IMR-90 (cell line): ENCODE measurements at regions not wholly inside any gene's neighbourhood (a gene's known extent, or its start where the extent isn't known, plus 50 kb on each side); places are given as distances from the start of the nearest gene placed in this dataset.

Source experiments
- ATAC-seq: fragments of 200-7000 bp; cut with Tn5 transposase; 2 replicates; pipeline ENCODE4 v1.9.1; 2020; ENCODE audit warnings: low read depth, mild to moderate bottlenecking, moderate library complexity
- BruUV-seq: library from RNA; stranded (reverse); fragments of 400-500 nt; replicated peaks from 2 replicates; lab custom pipeline; 2021; lab: Mats Ljungman, UMichigan
- CTCF ChIA-PET: fragments of 300-600 bp; formaldehyde crosslinking; extraction: SDS; loops from one replicate; lab custom pipeline; 2021; ENCODE audit warnings: antibody characterized with exemption; lab: Yijun Ruan, JAX
- POLR2A ChIA-PET: fragments of 300-600 bp; sonication (Branson Sonifier 250); formaldehyde crosslinking; loops from one replicate; lab custom pipeline; 2022; ENCODE audit warnings: antibody characterized with exemption; ENCODE audit not compliant: unreplicated experiment; lab: Charles Lee
- DNase-seq: peaks from one replicate; pipeline ENCODE4 v3.0.0; 2013
- H2AFZ ChIP-seq: replicated peaks from 2 replicates; pipeline ENCODE3; 2013; ENCODE audit warnings: low read length, mild to moderate bottlenecking; ENCODE audit not compliant: poor library complexity
- H2AK5ac ChIP-seq: 2 replicates; pipeline ENCODE4 v1.6.1; 2013; ENCODE audit warnings: low read depth, low read length, inconsistent platforms
- H2AK9ac ChIP-seq: replicated peaks from 2 replicates; pipeline ENCODE3; 2013; ENCODE audit warnings: mild to moderate bottlenecking, low read depth, low read length, moderate library complexity; ENCODE audit not compliant: poor library complexity
- H2BK120ac ChIP-seq: 2 replicates; pipeline ENCODE4 v1.6.1; 2013; ENCODE audit warnings: low read depth, low read length, inconsistent platforms
- H2BK15ac ChIP-seq: 3 replicates; pipeline ENCODE4 v1.6.1; 2013; ENCODE audit warnings: low read depth, low read length, inconsistent platforms
- H2BK20ac ChIP-seq: 2 replicates; pipeline ENCODE4 v1.6.1; 2013; ENCODE audit warnings: low read depth, mild to moderate bottlenecking, inconsistent platforms, low read length, moderate library complexity
- H2BK5ac ChIP-seq: 2 replicates; pipeline ENCODE4 v1.6.1; 2013; ENCODE audit warnings: mild to moderate bottlenecking, low read depth, low read length, inconsistent platforms; ENCODE audit not compliant: poor library complexity, severe bottlenecking
- H3K14ac ChIP-seq: replicated peaks from 2 replicates; pipeline ENCODE4 v1.6.1; 2013; ENCODE audit warnings: low read depth, low read length, inconsistent platforms
- H3K18ac ChIP-seq: 2 replicates; pipeline ENCODE4 v1.6.1; 2013; ENCODE audit warnings: low read depth, low read length, control low read depth
- H3K23ac ChIP-seq: 2 replicates; pipeline ENCODE4 v1.6.1; 2013; ENCODE audit warnings: low read depth, low read length, inconsistent platforms
- H3K27ac ChIP-seq: 2 replicates; pipeline ENCODE4 v1.5.1; 2013; ENCODE audit warnings: mild to moderate bottlenecking, control low read depth, low read length; ENCODE audit not compliant: insufficient read depth
- H3K27me3 ChIP-seq: 2 replicates; pipeline ENCODE4 v1.6.1; 2013; ENCODE audit warnings: low read length; ENCODE audit not compliant: control insufficient read depth, insufficient read depth
- H3K36me3 ChIP-seq: 2 replicates; pipeline ENCODE4 v1.6.1; 2013; ENCODE audit warnings: low read length, mixed read lengths; ENCODE audit not compliant: control insufficient read depth, insufficient read depth
- H3K4ac ChIP-seq: 2 replicates; pipeline ENCODE4 v1.6.1; 2013; ENCODE audit warnings: low read depth, low read length, inconsistent platforms
- H3K4me1 ChIP-seq: 2 replicates; pipeline ENCODE4 v1.6.1; 2013; ENCODE audit warnings: low read length, mixed read lengths; ENCODE audit not compliant: control insufficient read depth, insufficient read depth
- H3K4me2 ChIP-seq: 2 replicates; pipeline ENCODE4 v1.6.1; 2013; ENCODE audit warnings: low read depth, mild to moderate bottlenecking, control low read depth, low read length, moderate library complexity
- H3K4me3 ChIP-seq: 2 replicates; pipeline ENCODE4 v1.5.1; 2013; ENCODE audit warnings: low read depth, mild to moderate bottlenecking, control low read depth, low read length, moderate library complexity; ENCODE audit not compliant: insufficient read depth
- H3K56ac ChIP-seq: 2 replicates; pipeline ENCODE4 v1.6.1; 2013; ENCODE audit warnings: low read length, inconsistent platforms; ENCODE audit not compliant: insufficient read depth; ENCODE audit errors: extremely low read depth
- H3K79me1 ChIP-seq, 2 experiments: 2 replicates each; pipeline ENCODE4 v1.6.1; 2013; ENCODE audit warnings: low read length in 2 of 2, inconsistent platforms in 1 of 2, low read depth in 1 of 2
- H3K9ac ChIP-seq: 2 replicates; pipeline ENCODE4 v1.6.1; 2013; ENCODE audit warnings: low read depth, low read length, control low read depth
- H3K9me1 ChIP-seq: 2 replicates; pipeline ENCODE4 v1.6.1; 2013; ENCODE audit warnings: low read length, inconsistent platforms; ENCODE audit not compliant: insufficient read depth
- H3K9me3 ChIP-seq: 2 replicates; pipeline ENCODE4 v1.6.1; 2013; ENCODE audit warnings: low read length; ENCODE audit not compliant: control insufficient read depth, insufficient read depth
- H4K20me1 ChIP-seq: 2 replicates; pipeline ENCODE4 v1.6.1; 2013; ENCODE audit warnings: low read length, inconsistent platforms; ENCODE audit not compliant: insufficient read depth
- H4K5ac ChIP-seq: 2 replicates; pipeline ENCODE4 v1.6.1; 2013; ENCODE audit warnings: mild to moderate bottlenecking, low read depth, low read length, control low read depth
- H4K8ac ChIP-seq, 2 experiments: 2 replicates each; pipeline ENCODE4 v1.6.1; 2013; ENCODE audit warnings: low read depth in 2 of 2, low read length in 2 of 2, control low read depth in 1 of 2, inconsistent platforms in 1 of 2
- H4K91ac ChIP-seq: 2 replicates; pipeline ENCODE4 v1.6.1; 2013; ENCODE audit warnings: low read depth, low read length, inconsistent platforms; ENCODE audit not compliant: insufficient read depth
- BHLHE40 ChIP-seq: fragments of 150-350 bp; IDR thresholded peaks from 2 replicates; pipeline ENCODE4 v1.6.1; 2016; ENCODE audit warnings: mild to moderate bottlenecking, low read depth, low read length
- CEBPB ChIP-seq: IDR thresholded peaks from 2 replicates; pipeline ENCODE4 v1.6.1; 2012; ENCODE audit warnings: low read depth, low read length, improper control_type of control experiment
- CHD1 ChIP-seq: IDR thresholded peaks from 2 replicates; pipeline ENCODE4 v1.6.1; 2012; ENCODE audit warnings: low read depth, low read length, improper control_type of control experiment
- CTCF ChIP-seq: conservative IDR thresholded peaks from 2 replicates; pipeline ENCODE4 v1.5.1; 2012; ENCODE audit warnings: mild to moderate bottlenecking, low read depth, low read length, improper control_type of control experiment
- ELK1 ChIP-seq: fragments of 150-350 bp; IDR thresholded peaks from 2 replicates; pipeline ENCODE4 v1.6.1; 2016; ENCODE audit warnings: low read depth, mild to moderate bottlenecking, low read length, moderate library complexity, borderline replicate concordance
- FOS ChIP-seq: fragments of 150-350 bp; IDR thresholded peaks from 2 replicates; pipeline ENCODE4 v1.6.1; 2016; ENCODE audit warnings: low read depth, low read length
- MAFK ChIP-seq: IDR thresholded peaks from 2 replicates; pipeline ENCODE4 v1.6.1; 2012; ENCODE audit warnings: low read depth, low read length, improper control_type of control experiment
- MAZ ChIP-seq: IDR thresholded peaks from 2 replicates; pipeline ENCODE4 v1.6.1; 2012; ENCODE audit warnings: low read depth, mild to moderate bottlenecking, low read length, improper control_type of control experiment, moderate library complexity, borderline replicate concordance
- MXI1 ChIP-seq: IDR thresholded peaks from 2 replicates; pipeline ENCODE4 v1.6.1; 2012; ENCODE audit warnings: low read depth, mild to moderate bottlenecking, low read length, moderate library complexity, borderline replicate concordance
- NFE2L2 ChIP-seq: fragments of 150-350 bp; IDR thresholded peaks from 2 replicates; pipeline ENCODE4 v1.6.1; 2016; ENCODE audit warnings: low read depth, mild to moderate bottlenecking, low read length
- POLR2A ChIP-seq: IDR thresholded peaks from 2 replicates; pipeline ENCODE4 v1.6.1; 2012; ENCODE audit warnings: mild to moderate bottlenecking, low read depth, low read length
- RAD21 ChIP-seq: IDR thresholded peaks from 2 replicates; pipeline ENCODE4 v1.6.1; 2012; ENCODE audit warnings: low read length, improper control_type of control experiment
- RCOR1 ChIP-seq: IDR thresholded peaks from 2 replicates; pipeline ENCODE4 v1.6.1; 2012; ENCODE audit warnings: mild to moderate bottlenecking, low read length, improper control_type of control experiment; ENCODE audit not compliant: insufficient replicate concordance
- RFX5 ChIP-seq: IDR thresholded peaks from 2 replicates; pipeline ENCODE4 v1.8.0; 2012; ENCODE audit warnings: low read depth, mild to moderate bottlenecking, low read length, moderate library complexity
- SMC3 ChIP-seq: fragments of 150-350 bp; IDR thresholded peaks from 2 replicates; pipeline ENCODE4 v1.6.1; 2016; ENCODE audit warnings: low read depth, mild to moderate bottlenecking, antibody characterized with exemption, low read length, moderate library complexity
- USF2 ChIP-seq: fragments of 150-350 bp; IDR thresholded peaks from 2 replicates; pipeline ENCODE4 v1.6.1; 2017; ENCODE audit warnings: mild to moderate bottlenecking, antibody characterized with exemption, low read length, low read depth
- WGBS, 2 experiments: methylation state at CpG; one replicate each; pipeline versions ENCODE4 v1.1.5 to v1.1.7; 2013; ENCODE audit warnings: missing lambda C conversion rate in 2 of 2; ENCODE audit not compliant: insufficient read length in 1 of 2; ENCODE audit errors: extremely low coverage in 2 of 2; 5-methylcytosine and 5-hydroxymethylcytosine counted together
- dilution Hi-C: fragments of 300-500 bp; cut with HindIII; formaldehyde crosslinking; loops from one replicate; pipeline ENCODE4 v1.14.3; 2018; ENCODE audit warnings: low sequenced_read_pairs; ENCODE audit not compliant: unreplicated experiment
- in situ Hi-C: fragments of 300-500 bp; cut with MboI; formaldehyde crosslinking; loops from 3 replicates; pipeline ENCODE4 v1.14.3; 2019; ENCODE audit warnings: low sequenced_read_pairs, inconsistent platforms, mixed read lengths
- intact Hi-C: fragments of 100-400 bp; cut with micrococcal nuclease; formaldehyde crosslinking; loops from 2 replicates; pipeline ENCODE4 v1.10.0; 2022

- H3K23ac ChIP-seq, result no peak overlapping the region
Observed at GRCh38 chr1:208544794-208545193, 300.6 kb upstream of the PLXNA2 start.

More at GRCh38 chr1:208544794-208545193, 300.6 kb upstream of the PLXNA2 start:
- Histone ChIP-seq H2AK5ac (no peak overlapping the region), H3K4me2 (no peak overlapping the region), H3K9me1 (no peaks in the 10 kb centered on the region), H3K27me3 (no peaks in the 10 kb centered on the region), H3K14ac (no peak overlapping the region), H4K20me1 (no peaks in the 10 kb centered on the region), H3K79me1 (no peaks in the 10 kb centered on the region), H2BK120ac (no peak overlapping the region), H3K56ac (no peak overlapping the region), H2BK20ac (no peak overlapping the region), H3K36me3 (no peaks in the 10 kb centered on the region), H4K91ac (no peak overlapping the region), H2AFZ (no peak overlapping the region), H3K9ac (no peak overlapping the region), H3K4me1 (no peaks in the 10 kb centered on the region), H2BK15ac (no peak overlapping the region), H3K27ac (no peak overlapping the region), H2BK5ac (no peak overlapping the region), H2AK9ac (no peak overlapping the region), H3K9me3 (no peaks in the 10 kb centered on the region; the same call in 1 of the 2 replicates), H3K18ac (no peak overlapping the region), H3K4me3 (no peak overlapping the region), H3K4ac (no peak overlapping the region), H4K8ac (no peak overlapping the region), H4K5ac (no peak overlapping the region)
- ChIA-PET CTCF (no interaction called here), POLR2A (no interaction called here)
- TF ChIP-seq POLR2A (no peak), FOS (no peak), ELK1 (no peak), MAFK (no peak), RAD21 (no peak), USF2 (no peak), RFX5 (no peak), MAZ (no peak), CEBPB (no peak), CHD1 (no peak), NFE2L2 (no peak), SMC3 (no peak), RCOR1 (no peak), CTCF (no peak), BHLHE40 (no peak), MXI1 (no peak)
- dilution Hi-C loops (no loop called here), in situ Hi-C loops (no loop called here), intact Hi-C loops (no loop called here)
- ATAC-seq, result no peak
- 13% methylated on average over 1 of the region's 2 CpGs; no CpG with 5 or more reads in 1 of the 2 experiments for WGBS, 2 experiments
- BruUV-seq, result no TSS peak
- no peak for DNase-seq
